IMR-90 (cell line): ENCODE measurements at regions not wholly inside any gene's neighbourhood (a gene's known extent, or its start where the extent isn't known, plus 50 kb on each side); places are given as distances from the start of the nearest gene placed in this dataset.

Experiments
- ATAC-seq: fragments of 200-7000 bp; cut with Tn5 transposase; 2 replicates; pipeline ENCODE4 v1.9.1; 2020; ENCODE audit warnings: low read depth, mild to moderate bottlenecking, moderate library complexity
- BruUV-seq: library from RNA; stranded (reverse); fragments of 400-500 nt; replicated peaks from 2 replicates; lab custom pipeline; 2021; lab: Mats Ljungman, UMichigan
- CTCF ChIA-PET: fragments of 300-600 bp; formaldehyde crosslinking; extraction: SDS; loops from one replicate; lab custom pipeline; 2021; ENCODE audit warnings: antibody characterized with exemption; lab: Yijun Ruan, JAX
- POLR2A ChIA-PET: fragments of 300-600 bp; sonication (Branson Sonifier 250); formaldehyde crosslinking; loops from one replicate; lab custom pipeline; 2022; ENCODE audit warnings: antibody characterized with exemption; ENCODE audit not compliant: unreplicated experiment; lab: Charles Lee
- DNase-seq: peaks from one replicate; pipeline ENCODE4 v3.0.0; 2013
- H2AFZ ChIP-seq: replicated peaks from 2 replicates; pipeline ENCODE3; 2013; ENCODE audit warnings: low read length, mild to moderate bottlenecking; ENCODE audit not compliant: poor library complexity
- H2AK5ac ChIP-seq: 2 replicates; pipeline ENCODE4 v1.6.1; 2013; ENCODE audit warnings: low read depth, low read length, inconsistent platforms
- H2AK9ac ChIP-seq: replicated peaks from 2 replicates; pipeline ENCODE3; 2013; ENCODE audit warnings: mild to moderate bottlenecking, low read depth, low read length, moderate library complexity; ENCODE audit not compliant: poor library complexity
- H2BK120ac ChIP-seq: 2 replicates; pipeline ENCODE4 v1.6.1; 2013; ENCODE audit warnings: low read depth, low read length, inconsistent platforms
- H2BK15ac ChIP-seq: 3 replicates; pipeline ENCODE4 v1.6.1; 2013; ENCODE audit warnings: low read depth, low read length, inconsistent platforms
- H2BK20ac ChIP-seq: 2 replicates; pipeline ENCODE4 v1.6.1; 2013; ENCODE audit warnings: low read depth, mild to moderate bottlenecking, inconsistent platforms, low read length, moderate library complexity
- H2BK5ac ChIP-seq: 2 replicates; pipeline ENCODE4 v1.6.1; 2013; ENCODE audit warnings: mild to moderate bottlenecking, low read depth, low read length, inconsistent platforms; ENCODE audit not compliant: poor library complexity, severe bottlenecking
- H3K14ac ChIP-seq: replicated peaks from 2 replicates; pipeline ENCODE4 v1.6.1; 2013; ENCODE audit warnings: low read depth, low read length, inconsistent platforms
- H3K18ac ChIP-seq: 2 replicates; pipeline ENCODE4 v1.6.1; 2013; ENCODE audit warnings: low read depth, low read length, control low read depth
- H3K23ac ChIP-seq: 2 replicates; pipeline ENCODE4 v1.6.1; 2013; ENCODE audit warnings: low read depth, low read length, inconsistent platforms
- H3K27ac ChIP-seq: 2 replicates; pipeline ENCODE4 v1.5.1; 2013; ENCODE audit warnings: mild to moderate bottlenecking, control low read depth, low read length; ENCODE audit not compliant: insufficient read depth
- H3K27me3 ChIP-seq: 2 replicates; pipeline ENCODE4 v1.6.1; 2013; ENCODE audit warnings: low read length; ENCODE audit not compliant: control insufficient read depth, insufficient read depth
- H3K36me3 ChIP-seq: 2 replicates; pipeline ENCODE4 v1.6.1; 2013; ENCODE audit warnings: low read length, mixed read lengths; ENCODE audit not compliant: control insufficient read depth, insufficient read depth
- H3K4ac ChIP-seq: 2 replicates; pipeline ENCODE4 v1.6.1; 2013; ENCODE audit warnings: low read depth, low read length, inconsistent platforms
- H3K4me1 ChIP-seq: 2 replicates; pipeline ENCODE4 v1.6.1; 2013; ENCODE audit warnings: low read length, mixed read lengths; ENCODE audit not compliant: control insufficient read depth, insufficient read depth
- H3K4me2 ChIP-seq: 2 replicates; pipeline ENCODE4 v1.6.1; 2013; ENCODE audit warnings: low read depth, mild to moderate bottlenecking, control low read depth, low read length, moderate library complexity
- H3K4me3 ChIP-seq: 2 replicates; pipeline ENCODE4 v1.5.1; 2013; ENCODE audit warnings: low read depth, mild to moderate bottlenecking, control low read depth, low read length, moderate library complexity; ENCODE audit not compliant: insufficient read depth
- H3K56ac ChIP-seq: 2 replicates; pipeline ENCODE4 v1.6.1; 2013; ENCODE audit warnings: low read length, inconsistent platforms; ENCODE audit not compliant: insufficient read depth; ENCODE audit errors: extremely low read depth
- H3K79me1 ChIP-seq, 2 experiments: 2 replicates each; pipeline ENCODE4 v1.6.1; 2013; ENCODE audit warnings: low read length in 2 of 2, inconsistent platforms in 1 of 2, low read depth in 1 of 2
- H3K9ac ChIP-seq: 2 replicates; pipeline ENCODE4 v1.6.1; 2013; ENCODE audit warnings: low read depth, low read length, control low read depth
- H3K9me1 ChIP-seq: 2 replicates; pipeline ENCODE4 v1.6.1; 2013; ENCODE audit warnings: low read length, inconsistent platforms; ENCODE audit not compliant: insufficient read depth
- H3K9me3 ChIP-seq: 2 replicates; pipeline ENCODE4 v1.6.1; 2013; ENCODE audit warnings: low read length; ENCODE audit not compliant: control insufficient read depth, insufficient read depth
- H4K20me1 ChIP-seq: 2 replicates; pipeline ENCODE4 v1.6.1; 2013; ENCODE audit warnings: low read length, inconsistent platforms; ENCODE audit not compliant: insufficient read depth
- H4K5ac ChIP-seq: 2 replicates; pipeline ENCODE4 v1.6.1; 2013; ENCODE audit warnings: mild to moderate bottlenecking, low read depth, low read length, control low read depth
- H4K8ac ChIP-seq, 2 experiments: 2 replicates each; pipeline ENCODE4 v1.6.1; 2013; ENCODE audit warnings: low read depth in 2 of 2, low read length in 2 of 2, control low read depth in 1 of 2, inconsistent platforms in 1 of 2
- H4K91ac ChIP-seq: 2 replicates; pipeline ENCODE4 v1.6.1; 2013; ENCODE audit warnings: low read depth, low read length, inconsistent platforms; ENCODE audit not compliant: insufficient read depth
- CEBPB ChIP-seq: IDR thresholded peaks from 2 replicates; pipeline ENCODE4 v1.6.1; 2012; ENCODE audit warnings: low read depth, low read length, improper control_type of control experiment
- CHD1 ChIP-seq: IDR thresholded peaks from 2 replicates; pipeline ENCODE4 v1.6.1; 2012; ENCODE audit warnings: low read depth, low read length, improper control_type of control experiment
- CTCF ChIP-seq: conservative IDR thresholded peaks from 2 replicates; pipeline ENCODE4 v1.5.1; 2012; ENCODE audit warnings: mild to moderate bottlenecking, low read depth, low read length, improper control_type of control experiment
- FOS ChIP-seq: fragments of 150-350 bp; IDR thresholded peaks from 2 replicates; pipeline ENCODE4 v1.6.1; 2016; ENCODE audit warnings: low read depth, low read length
- MXI1 ChIP-seq: IDR thresholded peaks from 2 replicates; pipeline ENCODE4 v1.6.1; 2012; ENCODE audit warnings: low read depth, mild to moderate bottlenecking, low read length, moderate library complexity, borderline replicate concordance
- POLR2A ChIP-seq: IDR thresholded peaks from 2 replicates; pipeline ENCODE4 v1.6.1; 2012; ENCODE audit warnings: mild to moderate bottlenecking, low read depth, low read length
- RAD21 ChIP-seq: IDR thresholded peaks from 2 replicates; pipeline ENCODE4 v1.6.1; 2012; ENCODE audit warnings: low read length, improper control_type of control experiment
- RCOR1 ChIP-seq: IDR thresholded peaks from 2 replicates; pipeline ENCODE4 v1.6.1; 2012; ENCODE audit warnings: mild to moderate bottlenecking, low read length, improper control_type of control experiment; ENCODE audit not compliant: insufficient replicate concordance
- RFX5 ChIP-seq: IDR thresholded peaks from 2 replicates; pipeline ENCODE4 v1.8.0; 2012; ENCODE audit warnings: low read depth, mild to moderate bottlenecking, low read length, moderate library complexity
- SMC3 ChIP-seq: fragments of 150-350 bp; IDR thresholded peaks from 2 replicates; pipeline ENCODE4 v1.6.1; 2016; ENCODE audit warnings: low read depth, mild to moderate bottlenecking, antibody characterized with exemption, low read length, moderate library complexity
- USF2 ChIP-seq: fragments of 150-350 bp; IDR thresholded peaks from 2 replicates; pipeline ENCODE4 v1.6.1; 2017; ENCODE audit warnings: mild to moderate bottlenecking, antibody characterized with exemption, low read length, low read depth
- WGBS, 2 experiments: methylation state at CpG; one replicate each; pipeline versions ENCODE4 v1.1.5 to v1.1.7; 2013; ENCODE audit warnings: missing lambda C conversion rate in 2 of 2; ENCODE audit not compliant: insufficient read length in 1 of 2; ENCODE audit errors: extremely low coverage in 2 of 2; 5-methylcytosine and 5-hydroxymethylcytosine counted together
- dilution Hi-C: fragments of 300-500 bp; cut with HindIII; formaldehyde crosslinking; loops from one replicate; pipeline ENCODE4 v1.14.3; 2018; ENCODE audit warnings: low sequenced_read_pairs; ENCODE audit not compliant: unreplicated experiment
- in situ Hi-C: fragments of 300-500 bp; cut with MboI; formaldehyde crosslinking; loops from 3 replicates; pipeline ENCODE4 v1.14.3; 2019; ENCODE audit warnings: low sequenced_read_pairs, inconsistent platforms, mixed read lengths
- intact Hi-C: fragments of 100-400 bp; cut with micrococcal nuclease; formaldehyde crosslinking; loops from 2 replicates; pipeline ENCODE4 v1.10.0; 2022

GRCh38 chr1:14102180-14102579 lies 402.2 kb downstream of the PRDM2 start:
- Histone ChIP-seq H3K79me1 (no peaks in the 10 kb centered on the region), H3K27me3 (no peaks in the 10 kb centered on the region), H2BK120ac (no peak overlapping the region), H3K18ac (no peak overlapping the region), H3K56ac (no peak overlapping the region), H3K4me1 (no peaks in the 10 kb centered on the region), H2AK9ac (no peak overlapping the region), H2BK20ac (no peak overlapping the region), H4K20me1 (no peaks in the 10 kb centered on the region), H2AFZ (no peak overlapping the region), H3K27ac (no peak overlapping the region), H3K36me3 (no peaks in the 10 kb centered on the region), H3K14ac (no peak overlapping the region), H4K91ac (no peak overlapping the region), H3K4ac (no peak overlapping the region), H3K4me3 (no peak overlapping the region), H3K9ac (no peak overlapping the region), H3K23ac (no peak overlapping the region), H4K5ac (no peak overlapping the region), H3K9me1 (no peaks in the 10 kb centered on the region), H3K9me3 (peaks cover 8% of the 10 kb centered on the region; the same call in 1 of the 2 replicates), H2BK15ac (no peak overlapping the region), H2BK5ac (no peak overlapping the region), H4K8ac (no peak overlapping the region), H3K4me2 (no peak overlapping the region), H2AK5ac (no peak overlapping the region)
- DNase-seq: no peak
- CTCF ChIA-PET: no interaction called here
- dilution Hi-C loops: no loop called here
- no peak for TF ChIP-seq MXI1
- no peak for TF ChIP-seq CHD1
- no peak for TF ChIP-seq USF2
- no peak for TF ChIP-seq RFX5
- no peak for TF ChIP-seq FOS
- no peak for TF ChIP-seq POLR2A
- TF ChIP-seq RCOR1: no peak
- no peak for TF ChIP-seq CTCF
- no peak for TF ChIP-seq CEBPB
- no peak for TF ChIP-seq SMC3
- TF ChIP-seq RAD21: no peak
- WGBS, 2 experiments: 60% methylated on average over 2 of the region's 9 CpGs; no CpG with 5 or more reads in 1 of the 2 experiments
- no TSS peak for BruUV-seq
- ATAC-seq: no peak
- in situ Hi-C loops: no loop called here
- intact Hi-C loops: no loop called here
- POLR2A ChIA-PET: no interaction called here
